Panc1 (cell line): ENCODE measurements at regions not wholly inside any gene's neighbourhood (a gene's known extent, or its start where the extent isn't known, plus 50 kb on each side); places are given as distances from the start of the nearest gene placed in this dataset.
"Not testable (repeated sequence)": the region's sequence is repeated elsewhere in the genome, so short reads cannot be mapped to it uniquely, and the experiment has no call there.

Experiments used
- ATAC-seq: fragments of 200-7000 bp; cut with Tn5 transposase; 2 replicates; pipeline ENCODE4 v1.9.1; 2020; ENCODE audit warnings: mild to moderate bottlenecking, moderate library complexity
- BruUV-seq: library from RNA; stranded (reverse); fragments of 400-500 nt; replicated peaks from 2 replicates; lab custom pipeline; 2021; lab: Mats Ljungman, UMichigan
- CTCF ChIA-PET: fragments of 300-600 bp; sonication (Branson Sonifier 250); formaldehyde crosslinking; loops from one replicate; lab custom pipeline; 2022; ENCODE audit warnings: antibody characterized with exemption; lab: Charles Lee
- POLR2A ChIA-PET: fragments of 300-600 bp; sonication (Branson Sonifier 250); formaldehyde crosslinking; loops from one replicate; lab custom pipeline; 2022; ENCODE audit warnings: antibody characterized with exemption; lab: Charles Lee
- DNase-seq: peaks from one replicate; pipeline ENCODE4 v3.0.0-alpha.2; 2010; ENCODE audit warnings: low read depth, low spot score
- H3K27ac ChIP-seq: 2 replicates; pipeline ENCODE4 v1.5.1; 2011; ENCODE audit warnings: mild to moderate bottlenecking, low read length, inconsistent platforms
- H3K27me3 ChIP-seq: fragments of 200-500 bp; sonication (Bioruptor generic); 2 replicates; pipeline ENCODE4 v1.6.0; 2014; ENCODE audit warnings: low read length, inconsistent platforms; ENCODE audit not compliant: control insufficient read depth, insufficient read depth
- H3K36me3 ChIP-seq: fragments of 200-500 bp; sonication (Bioruptor generic); 2 replicates; pipeline ENCODE4 v1.5.1; 2014; ENCODE audit warnings: inconsistent platforms, mild to moderate bottlenecking, low read length, moderate library complexity; ENCODE audit not compliant: control insufficient read depth, insufficient read depth
- H3K4me1 ChIP-seq: 2 replicates; pipeline ENCODE4 v1.5.1; 2011; ENCODE audit warnings: inconsistent platforms, mild to moderate bottlenecking, low read length, moderate library complexity; ENCODE audit not compliant: control insufficient read depth, insufficient read depth
- H3K4me3 ChIP-seq, 2 experiments: 2 replicates each; pipeline ENCODE4 v1.5.1; 2011 to 2012; ENCODE audit warnings: low read depth in 2 of 2, low read length in 2 of 2, mild to moderate bottlenecking in 2 of 2, inconsistent platforms in 1 of 2, moderate library complexity in 1 of 2
- H3K9me3 ChIP-seq: fragments of 200-500 bp; sonication (Bioruptor generic); 2 replicates; pipeline ENCODE4 v1.5.1; 2014; ENCODE audit warnings: low read depth, mild to moderate bottlenecking, inconsistent platforms, low read length, moderate library complexity; ENCODE audit not compliant: control insufficient read depth, insufficient read depth
- POLR2AphosphoS5 ChIP-seq: IDR thresholded peaks from 2 replicates; pipeline ENCODE4 v1.6.1; 2012; ENCODE audit warnings: mild to moderate bottlenecking, low read depth, low read length, moderate library complexity
- SIN3A ChIP-seq: IDR thresholded peaks from 2 replicates; pipeline ENCODE4 v1.6.1; 2012; ENCODE audit warnings: low read depth, mild to moderate bottlenecking, low read length, moderate library complexity, borderline replicate concordance; ENCODE audit not compliant: insufficient read depth
- TCF7L2 ChIP-seq: IDR thresholded peaks from 2 replicates; pipeline ENCODE4 v1.6.1; 2011; ENCODE audit warnings: mild to moderate bottlenecking, low read depth, low read length, inconsistent platforms
- in situ Hi-C: cut with HindIII; loops from 2 replicates; pipeline ENCODE4 v1.10.0; 2016; ENCODE audit warnings: low sequenced_read_pairs, low pct_unique_long_range_greater_than_20kb
- intact Hi-C: fragments of 100-400 bp; cut with micrococcal nuclease; formaldehyde crosslinking; loops from one replicate; pipeline ENCODE4 v1.10.0; 2022; ENCODE audit not compliant: unreplicated experiment
- TF ChIP-seq, protein P1 (sequence below): fragments of 450-650 bp; IDR thresholded peaks from 2 replicates; pipeline ENCODE4 v1.5.1; 2017; ENCODE audit warnings: mild to moderate bottlenecking
- TF ChIP-seq, protein P2 (sequence below), 2 experiments: IDR thresholded peaks; 2 replicates each; pipeline ENCODE4 v1.6.1; 2011 to 2012; ENCODE audit warnings: low read depth in 2 of 2, control low read depth in 1 of 2, low read length in 1 of 2, mild to moderate bottlenecking in 1 of 2, moderate library complexity in 1 of 2; ENCODE audit not compliant: insufficient read depth in 1 of 2

DNA sequence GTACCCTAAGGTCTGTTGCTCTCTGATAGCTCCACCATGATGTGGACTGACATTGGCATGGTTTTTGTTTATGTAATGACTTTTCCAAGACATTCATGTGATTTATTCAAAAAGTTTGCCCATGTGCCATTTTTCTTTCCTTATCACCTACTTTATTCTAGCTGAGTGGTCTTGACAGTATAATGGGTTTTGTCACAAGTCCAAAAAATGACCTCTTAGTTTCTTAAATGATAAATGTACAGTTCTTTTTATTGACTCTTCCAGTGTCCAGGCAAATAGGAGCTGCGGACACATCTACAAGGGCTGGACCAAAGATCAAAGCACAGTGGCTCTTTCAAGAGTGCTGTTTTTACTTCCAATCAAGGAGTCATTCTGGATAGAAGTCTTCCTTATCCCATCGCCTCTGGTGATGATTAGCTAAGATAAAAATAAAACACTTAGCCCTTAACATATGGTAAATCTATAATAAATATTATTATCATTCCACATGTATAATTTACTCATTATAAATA lies 141.4 kb downstream of the MMUT start:
- POLR2A ChIA-PET: no interaction called here
- Histone ChIP-seq H3K4me1 (no peaks in the 10 kb centered on the region), H3K9me3 (no peaks in the 10 kb centered on the region), H3K36me3 (no peaks in the 10 kb centered on the region), H3K27me3 (no peaks in the 10 kb centered on the region), H3K4me3 (no peak overlapping the region), H3K27ac (no peak overlapping the region)
- in situ Hi-C loops (no loop called here), intact Hi-C loops (no loop called here)
- ATAC-seq (no peak), DNase-seq (no peak)
- BruUV-seq: no TSS peak
- CTCF ChIA-PET: no interaction called here
- TF ChIP-seq, protein P1, sequence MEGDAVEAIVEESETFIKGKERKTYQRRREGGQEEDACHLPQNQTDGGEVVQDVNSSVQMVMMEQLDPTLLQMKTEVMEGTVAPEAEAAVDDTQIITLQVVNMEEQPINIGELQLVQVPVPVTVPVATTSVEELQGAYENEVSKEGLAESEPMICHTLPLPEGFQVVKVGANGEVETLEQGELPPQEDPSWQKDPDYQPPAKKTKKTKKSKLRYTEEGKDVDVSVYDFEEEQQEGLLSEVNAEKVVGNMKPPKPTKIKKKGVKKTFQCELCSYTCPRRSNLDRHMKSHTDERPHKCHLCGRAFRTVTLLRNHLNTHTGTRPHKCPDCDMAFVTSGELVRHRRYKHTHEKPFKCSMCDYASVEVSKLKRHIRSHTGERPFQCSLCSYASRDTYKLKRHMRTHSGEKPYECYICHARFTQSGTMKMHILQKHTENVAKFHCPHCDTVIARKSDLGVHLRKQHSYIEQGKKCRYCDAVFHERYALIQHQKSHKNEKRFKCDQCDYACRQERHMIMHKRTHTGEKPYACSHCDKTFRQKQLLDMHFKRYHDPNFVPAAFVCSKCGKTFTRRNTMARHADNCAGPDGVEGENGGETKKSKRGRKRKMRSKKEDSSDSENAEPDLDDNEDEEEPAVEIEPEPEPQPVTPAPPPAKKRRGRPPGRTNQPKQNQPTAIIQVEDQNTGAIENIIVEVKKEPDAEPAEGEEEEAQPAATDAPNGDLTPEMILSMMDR: no peak
- TF ChIP-seq POLR2AphosphoS5 (no peak), SIN3A (no peak), TCF7L2 (no peak)
- TF ChIP-seq, protein P2, sequence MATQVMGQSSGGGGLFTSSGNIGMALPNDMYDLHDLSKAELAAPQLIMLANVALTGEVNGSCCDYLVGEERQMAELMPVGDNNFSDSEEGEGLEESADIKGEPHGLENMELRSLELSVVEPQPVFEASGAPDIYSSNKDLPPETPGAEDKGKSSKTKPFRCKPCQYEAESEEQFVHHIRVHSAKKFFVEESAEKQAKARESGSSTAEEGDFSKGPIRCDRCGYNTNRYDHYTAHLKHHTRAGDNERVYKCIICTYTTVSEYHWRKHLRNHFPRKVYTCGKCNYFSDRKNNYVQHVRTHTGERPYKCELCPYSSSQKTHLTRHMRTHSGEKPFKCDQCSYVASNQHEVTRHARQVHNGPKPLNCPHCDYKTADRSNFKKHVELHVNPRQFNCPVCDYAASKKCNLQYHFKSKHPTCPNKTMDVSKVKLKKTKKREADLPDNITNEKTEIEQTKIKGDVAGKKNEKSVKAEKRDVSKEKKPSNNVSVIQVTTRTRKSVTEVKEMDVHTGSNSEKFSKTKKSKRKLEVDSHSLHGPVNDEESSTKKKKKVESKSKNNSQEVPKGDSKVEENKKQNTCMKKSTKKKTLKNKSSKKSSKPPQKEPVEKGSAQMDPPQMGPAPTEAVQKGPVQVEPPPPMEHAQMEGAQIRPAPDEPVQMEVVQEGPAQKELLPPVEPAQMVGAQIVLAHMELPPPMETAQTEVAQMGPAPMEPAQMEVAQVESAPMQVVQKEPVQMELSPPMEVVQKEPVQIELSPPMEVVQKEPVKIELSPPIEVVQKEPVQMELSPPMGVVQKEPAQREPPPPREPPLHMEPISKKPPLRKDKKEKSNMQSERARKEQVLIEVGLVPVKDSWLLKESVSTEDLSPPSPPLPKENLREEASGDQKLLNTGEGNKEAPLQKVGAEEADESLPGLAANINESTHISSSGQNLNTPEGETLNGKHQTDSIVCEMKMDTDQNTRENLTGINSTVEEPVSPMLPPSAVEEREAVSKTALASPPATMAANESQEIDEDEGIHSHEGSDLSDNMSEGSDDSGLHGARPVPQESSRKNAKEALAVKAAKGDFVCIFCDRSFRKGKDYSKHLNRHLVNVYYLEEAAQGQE (IDR thresholded peaks at IDR 0.05; ENCODE audit: insufficient read depth in 1 of 2, low read depth in 2 of 2, low read length in 1 of 2): no peak

DNA sequence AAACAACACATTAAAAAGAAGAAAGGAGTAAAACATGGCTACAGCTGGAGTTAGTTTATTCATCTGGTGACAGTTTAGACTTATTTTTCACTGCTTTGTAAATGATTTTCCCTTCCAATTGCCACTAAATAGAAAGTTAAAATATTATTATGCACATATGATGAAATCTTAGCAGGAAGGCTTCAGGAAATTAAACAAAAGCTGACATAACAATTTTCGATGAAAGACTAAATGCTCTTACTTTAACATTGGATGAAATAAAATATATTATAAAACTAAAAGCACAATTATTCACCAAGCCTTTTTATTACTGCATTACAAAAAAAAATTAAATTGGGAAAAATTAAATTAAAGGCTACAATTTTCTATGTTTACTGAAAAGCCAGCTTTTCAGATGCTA lies 158.0 kb downstream of the MMUT start:
- no peak overlapping the region for H3K4me3 ChIP-seq
- no peaks in the 10 kb centered on the region for H3K36me3 ChIP-seq
- no TSS peak for BruUV-seq
- intact Hi-C loops (no loop called here), in situ Hi-C loops (no loop called here)
- no peaks in the 10 kb centered on the region for H3K27me3 ChIP-seq
- ATAC-seq (no peak), DNase-seq (no peak)
- ChIA-PET POLR2A (no interaction called here), CTCF (no interaction called here)
- H3K4me1 ChIP-seq: no peaks in the 10 kb centered on the region
- H3K9me3 ChIP-seq: no peaks in the 10 kb centered on the region
- TF ChIP-seq, protein P1: no peak
- TF ChIP-seq, protein P2 (IDR thresholded peaks at IDR 0.05; ENCODE audit: insufficient read depth in 1 of 2, low read depth in 2 of 2, low read length in 1 of 2): no peak
- TF ChIP-seq SIN3A (no peak), TCF7L2 (no peak), POLR2AphosphoS5 (no peak)
- no peak overlapping the region for H3K27ac ChIP-seq

DNA sequence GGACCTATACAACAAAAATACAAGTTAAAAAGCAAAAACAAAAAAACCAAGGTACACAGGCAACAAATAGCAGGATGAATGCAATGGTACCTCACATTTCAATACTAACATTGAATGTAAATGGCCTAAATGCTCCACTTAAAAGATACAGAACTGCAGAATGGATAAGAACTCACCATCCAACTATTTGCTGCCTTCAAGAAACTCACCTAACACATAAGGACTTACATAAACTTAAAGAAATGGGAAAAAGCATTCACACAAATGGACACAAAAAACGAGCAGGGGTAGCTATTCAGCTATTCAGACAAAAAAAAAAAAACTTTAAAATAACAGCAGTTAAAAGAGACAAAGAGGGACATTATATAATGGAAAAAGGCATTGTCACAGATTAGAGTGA lies 158.7 kb downstream of the MMUT start:
- H3K4me1 ChIP-seq, CTCF ChIA-PET, H3K27ac ChIP-seq, in situ Hi-C loops, H3K36me3 ChIP-seq, H3K9me3 ChIP-seq, ATAC-seq, BruUV-seq, H3K4me3 ChIP-seq, H3K27me3 ChIP-seq, DNase-seq, intact Hi-C loops, POLR2A ChIA-PET: not testable (repeated sequence)
